ENCODE measurements at regions not wholly inside any gene's neighbourhood (a gene's known extent, or its start where the extent isn't known, plus 50 kb on each side); places are given as distances from the start of the nearest gene placed in this dataset.
A peak's percentile ranks its signal among the peaks of the same experiment; 100 is the strongest.
"Not testable (repeated sequence)": the region's sequence is repeated elsewhere in the genome, so short reads cannot be mapped to it uniquely, and the experiment has no call there.

- FAIRE-seq; DNase-seq (ENCODE audit: insufficient read length, low spot score): not testable (repeated sequence)
Observed at GRCh38 chr3:144023543-144023942, 51.9 kb downstream of the DIPK2A start.

GRCh38 chr3:144028798-144029411 lies 57.3 kb downstream of the DIPK2A start:
- FAIRE-seq: peak; percentile 90

GRCh38 chr3:144029769-144030168 lies 58.1 kb downstream of the DIPK2A start:
- DNase-seq (ENCODE audit: insufficient read length, low spot score) (no peak), FAIRE-seq (no peak)

More at GRCh38 chr3:144028798-144029411, 57.3 kb downstream of the DIPK2A start:
- peak; percentile 10 for DNase-seq (ENCODE audit: insufficient read length, low spot score)

GRCh38 chr3:144031938-144032337 lies 60.3 kb downstream of the DIPK2A start:
- DNase-seq (ENCODE audit: insufficient read length, low spot score) (no peak), FAIRE-seq (peak; percentile 11)

- DNase-seq (ENCODE audit: insufficient read length, low spot score) (no peak), FAIRE-seq (peak; percentile 83)
Observed at GRCh38 chr3:144032531-144033239, 61.1 kb downstream of the DIPK2A start.

- FAIRE-seq (no peak), DNase-seq (ENCODE audit: insufficient read length, low spot score) (no peak)
Observed at GRCh38 chr3:144033240-144033589, 61.6 kb downstream of the DIPK2A start.

GRCh38 chr3:144033863-144034262 lies 62.2 kb downstream of the DIPK2A start:
- no peak for FAIRE-seq

GRCh38 chr3:144034715-144035290 lies 63.2 kb downstream of the DIPK2A start:
- no peak for DNase-seq (ENCODE audit: insufficient read length, low spot score)
- FAIRE-seq: no peak

More at GRCh38 chr3:144033863-144034262, 62.2 kb downstream of the DIPK2A start:
- DNase-seq (ENCODE audit: insufficient read length, low spot score): no peak

- DNase-seq (ENCODE audit: insufficient read length, low spot score) (no peak), FAIRE-seq (no peak)
Observed at GRCh38 chr3:144036498-144036897, 64.9 kb downstream of the DIPK2A start.

GRCh38 chr3:144039661-144040060 lies 68.0 kb downstream of the DIPK2A start:
- DNase-seq (ENCODE audit: insufficient read length, low spot score) (no peak), FAIRE-seq (no peak)

- FAIRE-seq (no peak), DNase-seq (ENCODE audit: insufficient read length, low spot score) (no peak)
Observed at GRCh38 chr3:144041960-144042556, 70.4 kb downstream of the DIPK2A start.

- DNase-seq (ENCODE audit: insufficient read length, low spot score) (no peak), FAIRE-seq (no peak)
Observed at GRCh38 chr3:144045766-144046165, 74.1 kb downstream of the DIPK2A start.

- DNase-seq (ENCODE audit: insufficient read length, low spot score): no peak
- no peak for FAIRE-seq
Observed at GRCh38 chr3:144049374-144049773, 77.8 kb downstream of the DIPK2A start.

GRCh38 chr3:144051211-144051610 lies 79.6 kb downstream of the DIPK2A start:
- FAIRE-seq: no peak

GRCh38 chr3:144052275-144052674 lies 80.7 kb downstream of the DIPK2A start:
- DNase-seq (ENCODE audit: insufficient read length, low spot score) (no peak), FAIRE-seq (no peak)

More at GRCh38 chr3:144051211-144051610, 79.6 kb downstream of the DIPK2A start:
- no peak for DNase-seq (ENCODE audit: insufficient read length, low spot score)

- DNase-seq (ENCODE audit: insufficient read length, low spot score) (no peak), FAIRE-seq (no peak)
Observed at GRCh38 chr3:144053121-144053520, 81.5 kb downstream of the DIPK2A start.

GRCh38 chr3:144054766-144055165 lies 83.1 kb downstream of the DIPK2A start:
- no peak for DNase-seq (ENCODE audit: insufficient read length, low spot score)
- no peak for FAIRE-seq

GRCh38 chr3:144055604-144056003 lies 84.0 kb downstream of the DIPK2A start:
- FAIRE-seq (no peak), DNase-seq (ENCODE audit: insufficient read length, low spot score) (no peak)

- no peak for FAIRE-seq
- DNase-seq (ENCODE audit: insufficient read length, low spot score): no peak
Observed at GRCh38 chr3:144058713-144059112, 87.1 kb downstream of the DIPK2A start.

GRCh38 chr3:144059481-144059880 lies 87.9 kb downstream of the DIPK2A start:
- FAIRE-seq: no peak
- no peak for DNase-seq (ENCODE audit: insufficient read length, low spot score)

GRCh38 chr3:144060881-144061280 lies 89.3 kb downstream of the DIPK2A start:
- no peak for FAIRE-seq

GRCh38 chr3:144063306-144063705 lies 91.7 kb downstream of the DIPK2A start:
- FAIRE-seq: no peak
- no peak for DNase-seq (ENCODE audit: insufficient read length, low spot score)

More at GRCh38 chr3:144060881-144061280, 89.3 kb downstream of the DIPK2A start:
- no peak for DNase-seq (ENCODE audit: insufficient read length, low spot score)

Measured in GM19239 (cell line).